Kasumi-1 (cell line): ENCODE measurements at regions not wholly inside any gene's neighbourhood (a gene's known extent, or its start where the extent isn't known, plus 50 kb on each side); places are given as distances from the start of the nearest gene placed in this dataset.
"Not testable (repeated sequence)": the region's sequence is repeated elsewhere in the genome, so short reads cannot be mapped to it uniquely, and the experiment has no call there.

Experiments
- DNase-seq, 2 experiments: peaks; one replicate each; lab custom pipeline; 2025; lab: John Stamatoyannopoulos, UW

- no peak for DNase-seq
Observed at GRCh38 chr17:71869293-71869692, 251.5 kb upstream of the SOX9 start.

DNA sequence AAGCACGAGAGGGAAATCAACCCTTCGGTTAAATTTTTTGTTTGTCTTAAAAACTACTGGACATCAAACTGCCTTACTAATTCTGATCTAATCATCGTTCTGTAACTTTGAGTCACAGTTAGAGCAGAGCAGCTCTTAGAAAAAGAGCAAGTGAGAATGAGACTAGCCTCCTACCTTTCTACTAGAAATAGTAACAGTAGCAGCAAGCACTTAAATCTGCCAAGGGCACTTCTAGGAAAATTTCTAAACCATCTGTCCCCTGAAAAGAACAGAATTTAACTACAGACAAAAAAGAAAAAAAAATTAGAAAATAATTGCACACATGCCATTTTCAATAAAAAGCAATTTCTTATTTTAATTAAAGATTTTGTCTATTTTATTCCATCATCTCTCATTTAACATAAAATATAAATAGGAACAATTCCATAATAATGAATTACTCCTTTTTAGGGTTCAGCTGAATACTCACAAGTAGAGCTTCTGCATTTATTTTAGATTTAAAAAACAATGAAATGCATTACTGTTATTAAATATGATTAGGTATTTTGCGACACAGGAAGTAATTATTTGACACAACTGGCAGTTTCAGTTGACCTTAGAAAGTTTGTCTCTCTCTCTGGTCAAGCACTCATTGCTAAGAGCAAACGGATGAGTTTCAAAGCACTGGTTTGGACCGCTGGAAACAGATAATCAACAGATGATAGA, 250.8 kb upstream of the SOX9 start:
- DNase-seq: no peak

DNA sequence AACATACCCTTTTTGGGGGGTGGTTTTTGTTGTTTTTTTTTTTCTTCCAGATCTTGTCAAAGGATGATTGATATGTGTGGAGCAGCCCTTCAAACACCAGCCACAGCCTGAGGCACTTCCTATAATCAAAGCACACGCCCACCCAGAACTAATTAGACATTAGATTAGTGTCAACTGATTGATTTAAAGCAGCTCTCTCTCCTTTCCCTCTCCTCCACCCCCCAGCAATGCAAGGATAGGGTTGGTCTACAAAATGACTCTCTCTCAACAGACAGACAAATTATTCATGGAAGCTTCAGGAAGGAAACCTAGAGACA, 250.3 kb upstream of the SOX9 start:
- no peak for DNase-seq

- no peak for DNase-seq
Observed at GRCh38 chr17:71872843-71873485, 247.9 kb upstream of the SOX9 start.

DNA sequence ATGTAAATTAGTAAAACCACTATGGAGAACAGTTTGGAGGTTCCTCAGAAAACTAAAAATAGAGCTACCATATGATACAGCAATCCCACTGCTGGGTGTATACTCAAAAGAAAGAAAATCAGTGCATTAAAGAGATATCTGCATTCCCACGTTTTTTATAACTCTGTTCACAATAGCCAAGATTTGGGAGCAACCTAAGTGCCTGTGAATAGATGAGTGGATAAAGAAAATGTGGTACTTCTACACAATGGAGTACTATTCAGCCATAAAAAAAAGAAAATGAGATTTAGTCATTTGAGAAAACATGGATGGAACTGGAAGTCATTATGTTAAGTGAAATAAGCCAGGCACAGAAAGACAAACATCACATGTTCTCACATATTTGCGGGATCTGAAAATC, 246.0 kb upstream of the SOX9 start:
- not testable (repeated sequence) for DNase-seq

DNA sequence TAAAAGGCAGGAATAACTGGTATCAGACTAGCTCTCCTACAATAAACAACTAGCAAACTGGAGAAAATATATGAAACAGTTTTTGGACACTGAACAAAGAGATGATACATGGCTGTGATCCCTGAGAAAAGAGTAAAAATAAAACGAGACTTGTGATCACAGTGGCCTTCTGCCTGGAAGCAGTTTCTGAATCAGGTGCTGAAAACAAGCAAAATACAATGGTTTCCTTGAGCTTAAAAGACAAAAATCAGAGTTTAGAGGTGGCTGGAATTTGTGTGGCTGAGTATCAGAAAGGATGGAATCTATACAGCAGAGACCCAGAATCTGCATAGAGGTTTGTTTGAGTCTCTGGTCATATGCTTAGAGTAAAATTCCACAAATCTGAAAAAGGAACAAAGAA, 242.5 kb upstream of the SOX9 start:
- no peak for DNase-seq

DNA sequence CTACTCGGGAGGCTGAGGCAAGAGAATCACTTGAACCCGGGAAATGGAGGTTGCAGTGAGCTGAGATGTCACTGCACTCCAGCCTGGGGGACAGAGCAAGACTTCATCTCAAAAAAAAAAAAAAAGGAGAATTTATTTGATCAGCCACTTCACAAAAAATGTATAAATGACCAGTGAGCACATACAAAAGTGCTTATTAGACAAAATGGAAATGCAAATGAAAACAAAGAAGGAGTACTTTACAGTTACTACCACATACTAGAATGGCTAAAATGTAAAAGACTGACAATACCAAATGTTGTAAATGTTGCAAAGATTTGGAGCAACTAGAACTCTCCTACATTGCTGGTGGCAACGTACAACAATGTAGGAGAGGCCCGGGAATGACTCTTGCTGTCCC, 241.8 kb upstream of the SOX9 start:
- DNase-seq: no peak

GRCh38 chr17:71881041-71881440, 239.8 kb upstream of the SOX9 start:
- DNase-seq: no peak

DNA sequence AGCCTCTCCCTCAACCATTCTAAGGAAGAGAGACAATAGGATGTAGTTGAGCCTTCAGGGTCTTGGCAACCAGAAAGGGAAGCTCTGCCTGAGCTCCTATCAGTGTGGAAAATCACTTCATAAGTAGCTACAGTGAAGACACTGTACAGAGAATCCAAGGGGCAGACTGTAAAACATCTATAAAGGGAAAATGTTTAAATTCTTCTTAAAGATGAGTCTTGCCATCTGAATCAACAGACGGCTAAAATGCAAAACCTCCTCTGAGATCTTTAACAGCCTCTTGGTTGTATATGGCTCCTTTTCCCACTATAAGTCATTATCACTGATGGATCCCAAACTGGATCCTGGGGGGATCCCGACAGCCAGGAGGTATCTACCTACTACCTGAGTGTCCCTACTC, 239.2 kb upstream of the SOX9 start:
- no peak for DNase-seq

GRCh38 chr17:71883258-71883657, 237.6 kb upstream of the SOX9 start:
- DNase-seq: no peak

GRCh38 chr17:71883845-71884244, 237.0 kb upstream of the SOX9 start:
- no peak for DNase-seq

DNA sequence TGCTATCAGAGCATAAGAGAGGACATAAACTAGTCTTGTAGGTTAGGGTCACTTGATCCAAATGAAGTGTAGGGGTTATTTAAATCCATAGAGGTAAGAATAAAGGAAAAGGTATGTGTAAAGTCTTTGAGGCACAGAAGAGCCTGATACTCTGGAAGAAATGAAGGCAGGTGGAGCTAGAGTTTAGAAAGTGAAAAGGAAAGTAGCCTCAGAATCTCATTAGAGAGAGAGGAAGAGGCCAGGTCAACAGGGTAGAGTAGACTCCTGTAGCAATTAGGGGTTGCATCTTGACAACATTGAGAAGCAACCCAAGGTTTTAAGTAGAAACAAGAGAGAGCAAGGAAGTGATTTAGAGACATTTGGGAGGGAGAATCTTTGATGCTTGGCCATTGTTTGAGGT, 235.2 kb upstream of the SOX9 start:
- DNase-seq: no peak

DNA sequence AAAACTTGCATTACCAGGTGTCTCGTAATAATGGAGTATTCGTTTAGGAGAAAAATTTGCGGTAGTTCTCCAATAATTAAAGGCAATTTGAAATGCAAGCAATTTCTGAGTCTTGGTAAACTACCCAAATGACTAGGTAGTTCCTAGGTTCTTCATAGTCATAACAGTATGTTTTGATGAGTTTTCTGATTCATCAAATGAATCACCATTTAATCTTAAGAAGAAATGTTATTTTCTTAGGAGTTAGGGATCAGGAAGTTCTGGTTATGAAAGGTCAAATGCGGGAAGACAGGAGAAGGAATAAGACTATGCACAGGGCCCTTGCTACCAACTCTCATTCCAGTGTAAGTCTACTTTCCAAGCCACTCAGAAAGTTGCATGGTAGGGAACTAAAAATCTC, 221.5 kb upstream of the SOX9 start:
- DNase-seq: no peak

- no peak for DNase-seq
Observed at GRCh38 chr17:71900621-71901229, 220.1 kb upstream of the SOX9 start.

- DNase-seq: no peak
Observed at GRCh38 chr17:71902894-71903506, 217.8 kb upstream of the SOX9 start.

GRCh38 chr17:71905376-71906031, 215.3 kb upstream of the SOX9 start:
- DNase-seq: peak in 1 of 2 experiments; percentile 28

DNA sequence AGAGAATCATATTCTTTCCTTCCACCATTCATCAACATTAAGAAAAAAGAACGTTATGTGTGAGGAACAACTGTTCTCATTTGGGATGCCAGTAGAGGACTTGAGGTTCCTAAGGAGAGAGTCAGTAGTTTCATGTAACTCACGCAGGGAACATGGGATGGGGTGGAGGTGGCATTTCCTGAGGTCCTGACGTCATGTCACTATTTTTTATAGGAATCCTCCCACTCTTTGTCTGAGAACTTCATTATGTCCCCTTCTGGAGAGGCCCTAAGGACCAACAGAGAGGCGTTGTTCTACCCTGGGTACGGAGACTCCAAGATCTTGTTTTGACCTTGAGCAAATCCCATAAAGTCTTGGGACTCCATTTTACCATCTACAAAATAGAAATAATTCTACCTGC, 211.7 kb upstream of the SOX9 start:
- DNase-seq: no peak

GRCh38 chr17:71910002-71910401, 210.8 kb upstream of the SOX9 start:
- no peak for DNase-seq

DNA sequence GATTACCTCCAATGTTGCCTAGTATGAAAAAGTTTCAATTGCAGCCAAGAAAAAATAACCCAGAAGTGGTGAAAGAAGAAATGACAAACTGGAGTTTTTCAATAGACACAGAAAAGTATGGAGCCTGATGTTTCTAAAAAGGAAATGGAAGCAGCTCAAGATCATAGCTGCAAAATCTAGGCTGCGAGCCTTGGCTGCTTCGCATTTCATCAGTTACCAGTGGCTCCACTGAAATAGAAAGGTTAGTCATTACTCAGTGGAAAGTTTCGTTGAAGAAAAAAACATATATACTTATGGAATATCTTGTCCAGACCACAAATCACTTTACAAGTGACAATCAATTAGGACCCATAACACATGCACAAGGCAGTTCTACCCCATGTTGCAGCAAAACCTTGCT, 206.8 kb upstream of the SOX9 start:
- no peak for DNase-seq

- DNase-seq: no peak
Observed at GRCh38 chr17:71914812-71915211, 206.0 kb upstream of the SOX9 start.

DNA sequence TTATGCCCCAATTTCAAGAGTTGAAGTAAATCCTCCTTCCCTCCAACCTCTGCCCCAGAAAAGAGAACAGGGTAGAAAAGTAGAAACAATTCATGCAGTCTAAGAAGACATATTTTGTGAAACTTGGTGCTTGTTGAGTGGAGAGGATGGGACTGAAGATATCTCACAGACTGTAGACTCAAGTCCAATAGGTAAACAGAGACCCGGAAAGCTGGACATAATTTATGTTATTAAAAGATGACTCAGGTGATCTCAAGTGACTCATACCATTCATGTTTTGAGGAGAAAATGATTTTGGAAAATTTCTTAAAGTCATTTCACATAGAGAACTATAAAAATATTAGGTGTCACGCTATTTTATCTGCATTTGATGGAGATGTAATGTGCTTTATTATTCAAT, 203.1 kb upstream of the SOX9 start:
- DNase-seq: no peak

DNA sequence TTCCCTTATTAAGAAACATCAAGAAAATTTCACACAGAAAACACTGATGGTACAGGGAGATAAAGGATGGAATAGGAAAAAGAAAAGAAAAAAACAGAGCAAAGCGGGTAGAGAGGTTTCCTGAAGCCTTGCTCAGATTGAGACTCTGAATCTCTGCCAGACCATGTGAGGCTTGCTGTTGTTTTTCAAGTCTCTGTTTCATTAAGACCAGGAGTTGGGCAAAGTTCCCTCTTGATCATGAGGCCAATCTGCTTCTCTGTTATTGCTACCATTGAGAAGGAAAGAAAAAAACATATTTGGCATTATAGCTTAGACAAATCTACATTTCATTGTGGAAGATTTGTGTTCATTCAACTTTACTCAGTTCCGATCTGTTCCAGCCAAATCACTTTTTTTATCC, 201.6 kb upstream of the SOX9 start:
- DNase-seq: no peak

GRCh38 chr17:71919896-71920295, 200.9 kb upstream of the SOX9 start:
- DNase-seq: no peak
